ENCODE measurements at regions not wholly inside any gene's neighbourhood (a gene's known extent, or its start where the extent isn't known, plus 50 kb on each side); places are given as distances from the start of the nearest gene placed in this dataset.
A peak's percentile ranks its signal among the peaks of the same experiment; 100 is the strongest.

- Histone ChIP-seq H3K27ac (ENCODE audit: low read length) (no peak overlapping the region), H3K36me3 (ENCODE audit: control insufficient read depth, insufficient read depth, low read length) (no peaks in the 10 kb centered on the region), H3K4me1 (ENCODE audit: control insufficient read depth, insufficient read depth, low read length) (no peaks in the 10 kb centered on the region; the same call in 1 of the 2 replicates), H3K4me3 (ENCODE audit: low read length) (no peak overlapping the region), H3K9me3 (ENCODE audit: control insufficient read depth, insufficient read depth, low read length) (no peaks in the 10 kb centered on the region), H3K27me3 (ENCODE audit: control insufficient read depth, insufficient read depth, low read length) (no peaks in the 10 kb centered on the region)
- DNase-seq (ENCODE audit: low read depth, low spot score) = peak; percentile 25
- WGBS (ENCODE audit: insufficient coverage, insufficient read length) = no CpG with 5 or more reads among the region's 1 CpG
Observed at GRCh38 chrY:15397556-15398280, 873.4 kb downstream of the NLGN4Y start.

GRCh38 chrY:15402451-15402850 is 878.1 kb downstream of the NLGN4Y start:
- no CpG with 5 or more reads among the region's 2 CpGs for WGBS (ENCODE audit: insufficient coverage, insufficient read length)
- no peak for DNase-seq (ENCODE audit: low read depth, low spot score)
- Histone ChIP-seq H3K4me3 (ENCODE audit: low read length) (no peak overlapping the region), H3K36me3 (ENCODE audit: control insufficient read depth, insufficient read depth, low read length) (no peaks in the 10 kb centered on the region), H3K4me1 (ENCODE audit: control insufficient read depth, insufficient read depth, low read length) (no peaks in the 10 kb centered on the region), H3K9me3 (ENCODE audit: control insufficient read depth, insufficient read depth, low read length) (no peaks in the 10 kb centered on the region), H3K27ac (ENCODE audit: low read length) (no peak overlapping the region), H3K27me3 (ENCODE audit: control insufficient read depth, insufficient read depth, low read length) (no peaks in the 10 kb centered on the region)

DNA sequence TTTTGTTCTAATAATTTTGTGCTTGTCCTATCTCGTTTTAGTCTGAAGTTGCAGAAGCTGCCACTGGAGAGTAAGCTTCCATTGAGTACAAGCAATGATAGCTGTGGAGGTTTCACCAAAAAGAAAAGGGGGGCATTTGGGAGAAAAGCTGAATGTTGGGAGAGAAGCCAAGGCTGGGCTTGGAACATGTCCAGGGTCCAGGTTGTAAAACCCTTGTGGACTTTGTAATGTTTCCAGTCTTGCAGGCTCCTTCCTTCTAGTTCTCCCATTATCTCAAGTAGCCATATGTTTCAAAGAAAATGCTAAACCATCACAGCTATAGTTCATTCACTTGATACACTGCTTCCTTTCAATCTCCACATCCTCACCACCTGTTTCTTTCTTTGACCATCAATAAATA is 880.2 kb downstream of the NLGN4Y start:
- no peak overlapping the region for H3K4me3 ChIP-seq (ENCODE audit: low read length)
- no CpG with 5 or more reads among the region's 1 CpG for WGBS (ENCODE audit: insufficient coverage, insufficient read length)
- H3K27ac ChIP-seq (ENCODE audit: low read length) = no peak overlapping the region
- DNase-seq (ENCODE audit: low read depth, low spot score) = no peak
- H3K9me3 ChIP-seq (ENCODE audit: control insufficient read depth, insufficient read depth, low read length) = no peaks in the 10 kb centered on the region
- no peaks in the 10 kb centered on the region for H3K36me3 ChIP-seq (ENCODE audit: control insufficient read depth, insufficient read depth, low read length)
- no peaks in the 10 kb centered on the region for H3K27me3 ChIP-seq (ENCODE audit: control insufficient read depth, insufficient read depth, low read length)
- H3K4me1 ChIP-seq (ENCODE audit: control insufficient read depth, insufficient read depth, low read length) = no peaks in the 10 kb centered on the region

DNA sequence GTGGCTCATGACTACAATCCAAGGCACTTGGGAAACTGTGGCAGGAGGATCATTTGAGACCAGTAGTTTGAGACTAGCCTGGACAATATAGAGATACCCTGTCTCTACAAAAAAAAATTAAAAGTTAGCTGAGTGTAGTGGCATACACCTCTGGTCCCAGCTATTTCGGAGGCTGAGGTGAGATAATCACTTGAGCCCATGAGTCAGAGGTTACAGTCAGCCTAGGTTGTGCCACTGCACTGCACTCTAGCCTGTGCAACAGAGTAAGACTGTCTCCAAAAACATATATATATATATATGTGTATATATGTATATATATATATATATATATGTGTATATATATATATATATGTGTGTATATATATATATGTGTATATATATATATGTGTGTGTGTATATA is 890.8 kb downstream of the NLGN4Y start:
- Histone ChIP-seq H3K27ac (ENCODE audit: low read length) (no peak overlapping the region), H3K9me3 (ENCODE audit: control insufficient read depth, insufficient read depth, low read length) (no peaks in the 10 kb centered on the region), H3K27me3 (ENCODE audit: control insufficient read depth, insufficient read depth, low read length) (no peaks in the 10 kb centered on the region), H3K4me3 (ENCODE audit: low read length) (no peak overlapping the region), H3K36me3 (ENCODE audit: control insufficient read depth, insufficient read depth, low read length) (no peaks in the 10 kb centered on the region), H3K4me1 (ENCODE audit: control insufficient read depth, insufficient read depth, low read length) (no peaks in the 10 kb centered on the region)
- no CpG with 5 or more reads among the region's 1 CpG for WGBS (ENCODE audit: insufficient coverage, insufficient read length)
- no peak for DNase-seq (ENCODE audit: low read depth, low spot score)

DNA sequence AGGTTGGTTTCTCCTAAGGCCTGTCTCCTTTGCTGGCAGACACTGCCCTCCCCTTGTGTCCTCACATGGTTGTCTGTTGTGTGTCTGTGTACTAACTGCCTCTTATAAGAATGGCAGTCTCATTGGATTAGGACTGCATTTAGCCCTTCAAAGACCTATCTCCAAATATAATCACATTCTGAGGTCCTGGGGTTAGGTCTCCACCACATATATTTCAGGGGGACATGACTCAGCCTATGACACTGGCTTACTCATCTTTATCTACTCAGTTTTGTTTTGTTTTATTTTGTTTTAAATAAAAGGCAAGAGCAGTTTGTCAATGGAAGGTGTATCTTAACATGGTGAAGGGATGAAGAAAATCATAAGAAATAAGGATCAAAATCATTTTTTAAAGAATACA is 894.3 kb downstream of the NLGN4Y start:
- no peaks in the 10 kb centered on the region for H3K4me1 ChIP-seq (ENCODE audit: control insufficient read depth, insufficient read depth, low read length)
- no peaks in the 10 kb centered on the region for H3K27me3 ChIP-seq (ENCODE audit: control insufficient read depth, insufficient read depth, low read length)
- no peaks in the 10 kb centered on the region for H3K36me3 ChIP-seq (ENCODE audit: control insufficient read depth, insufficient read depth, low read length)
- H3K9me3 ChIP-seq (ENCODE audit: control insufficient read depth, insufficient read depth, low read length) = no peaks in the 10 kb centered on the region
- no peak overlapping the region for H3K27ac ChIP-seq (ENCODE audit: low read length)
- no peak overlapping the region for H3K4me3 ChIP-seq (ENCODE audit: low read length)
- no peak for DNase-seq (ENCODE audit: low read depth, low spot score)

DNA sequence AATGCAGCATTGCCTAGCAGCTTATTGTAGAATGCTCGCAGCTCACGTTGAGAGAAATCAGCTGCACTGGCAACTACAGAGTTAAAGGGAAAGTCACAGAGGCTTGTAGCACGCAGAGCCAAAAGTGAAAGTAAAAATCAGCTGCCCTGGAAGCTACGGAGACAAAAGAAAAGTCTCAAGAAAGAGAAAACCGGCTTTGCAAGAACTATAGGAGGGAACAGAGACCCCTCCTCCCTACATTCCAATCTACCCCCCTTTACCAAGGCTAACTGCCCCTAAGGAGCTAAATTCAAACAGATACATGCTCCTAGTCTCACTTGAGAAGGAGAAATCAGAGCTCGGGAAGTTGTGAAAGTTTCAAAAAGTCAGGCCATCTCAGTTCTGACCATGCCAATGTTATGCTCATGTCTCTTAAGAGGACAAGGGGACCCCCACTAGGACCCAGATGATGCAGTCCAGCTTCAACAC is 900.4 kb downstream of the NLGN4Y start:
- DNase-seq (ENCODE audit: low read depth, low spot score) = no peak
- Histone ChIP-seq H3K27ac (ENCODE audit: low read length) (no peak overlapping the region), H3K27me3 (ENCODE audit: control insufficient read depth, insufficient read depth, low read length) (no peaks in the 10 kb centered on the region), H3K4me1 (ENCODE audit: control insufficient read depth, insufficient read depth, low read length) (peaks cover 2% of the 10 kb centered on the region; the same call in 1 of the 2 replicates), H3K9me3 (ENCODE audit: control insufficient read depth, insufficient read depth, low read length) (no peaks in the 10 kb centered on the region), H3K4me3 (ENCODE audit: low read length) (no peak overlapping the region), H3K36me3 (ENCODE audit: control insufficient read depth, insufficient read depth, low read length) (no peaks in the 10 kb centered on the region)
- no CpG with 5 or more reads among the region's 6 CpGs for WGBS (ENCODE audit: insufficient coverage, insufficient read length)

- H3K9me3 ChIP-seq (ENCODE audit: control insufficient read depth, insufficient read depth, low read length) = no peaks in the 10 kb centered on the region
- H3K27ac ChIP-seq (ENCODE audit: low read length) = no peak overlapping the region
- no peaks in the 10 kb centered on the region for H3K36me3 ChIP-seq (ENCODE audit: control insufficient read depth, insufficient read depth, low read length)
- H3K4me3 ChIP-seq (ENCODE audit: low read length) = no peak overlapping the region
- H3K4me1 ChIP-seq (ENCODE audit: control insufficient read depth, insufficient read depth, low read length) = no peaks in the 10 kb centered on the region; the same call in 1 of the 2 replicates
- H3K27me3 ChIP-seq (ENCODE audit: control insufficient read depth, insufficient read depth, low read length) = no peaks in the 10 kb centered on the region
- no peak for DNase-seq (ENCODE audit: low read depth, low spot score)
- no CpG with 5 or more reads among the region's 4 CpGs for WGBS (ENCODE audit: insufficient coverage, insufficient read length)
Observed at GRCh38 chrY:15440021-15440695, 915.8 kb downstream of the NLGN4Y start.

- no peak overlapping the region for H3K27ac ChIP-seq (ENCODE audit: low read length)
- H3K27me3 ChIP-seq (ENCODE audit: control insufficient read depth, insufficient read depth, low read length) = no peaks in the 10 kb centered on the region
- no peak for DNase-seq (ENCODE audit: low read depth, low spot score)
- H3K4me1 ChIP-seq (ENCODE audit: control insufficient read depth, insufficient read depth, low read length) = no peaks in the 10 kb centered on the region; the same call in 1 of the 2 replicates
- no peaks in the 10 kb centered on the region for H3K9me3 ChIP-seq (ENCODE audit: control insufficient read depth, insufficient read depth, low read length)
- H3K4me3 ChIP-seq (ENCODE audit: low read length) = no peak overlapping the region
- WGBS (ENCODE audit: insufficient coverage, insufficient read length) = no CpG with 5 or more reads among the region's 8 CpGs
- no peaks in the 10 kb centered on the region for H3K36me3 ChIP-seq (ENCODE audit: control insufficient read depth, insufficient read depth, low read length)
Observed at GRCh38 chrY:15440696-15441408, 916.5 kb downstream of the NLGN4Y start.

DNA sequence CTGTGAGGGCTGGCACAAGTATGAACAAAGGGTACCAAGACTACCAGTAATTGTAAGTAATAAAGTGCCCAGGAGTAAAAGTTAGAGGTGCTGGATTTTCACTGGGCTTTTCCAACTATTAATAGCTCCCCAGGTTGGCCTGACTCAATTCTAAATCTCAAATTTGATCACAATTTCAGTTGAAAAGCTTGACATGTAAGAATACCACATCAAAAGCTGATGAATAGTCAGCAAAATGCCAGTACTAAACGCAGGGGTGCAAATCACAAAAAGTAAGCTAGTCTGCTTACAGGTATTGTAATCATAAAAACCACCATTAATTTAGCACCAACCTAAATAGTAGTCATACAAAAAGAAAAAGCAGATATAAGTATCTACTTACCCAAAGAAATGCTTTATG is 917.5 kb downstream of the NLGN4Y start:
- H3K4me3 ChIP-seq (ENCODE audit: low read length) = no peak overlapping the region
- no peak overlapping the region for H3K27ac ChIP-seq (ENCODE audit: low read length)
- no peak for DNase-seq (ENCODE audit: low read depth, low spot score)
- no peaks in the 10 kb centered on the region for H3K9me3 ChIP-seq (ENCODE audit: control insufficient read depth, insufficient read depth, low read length)
- no peaks in the 10 kb centered on the region; the same call in 1 of the 2 replicates for H3K4me1 ChIP-seq (ENCODE audit: control insufficient read depth, insufficient read depth, low read length)
- H3K36me3 ChIP-seq (ENCODE audit: control insufficient read depth, insufficient read depth, low read length) = no peaks in the 10 kb centered on the region
- H3K27me3 ChIP-seq (ENCODE audit: control insufficient read depth, insufficient read depth, low read length) = no peaks in the 10 kb centered on the region
- WGBS (ENCODE audit: insufficient coverage, insufficient read length) = no CpG with 5 or more reads among the region's 1 CpG

DNA sequence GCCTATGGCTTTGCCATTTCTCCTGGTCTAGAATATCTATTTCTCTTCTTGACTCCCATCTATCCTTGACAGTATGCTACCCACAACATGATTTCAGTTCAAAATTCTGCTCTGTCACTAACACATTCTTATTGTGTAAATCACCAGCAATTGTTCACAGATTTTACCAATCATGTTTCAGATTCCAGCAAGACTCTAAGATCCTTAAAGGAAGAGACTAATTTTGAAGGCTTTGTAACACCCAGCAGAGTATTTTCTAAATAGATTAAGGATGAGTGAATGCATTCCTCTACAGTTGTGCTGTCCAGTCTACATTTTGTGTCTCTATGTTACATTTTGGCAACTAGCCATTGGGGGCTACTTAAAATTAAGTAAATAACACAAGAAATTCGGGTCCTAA is 921.5 kb downstream of the NLGN4Y start:
- Histone ChIP-seq H3K36me3 (ENCODE audit: control insufficient read depth, insufficient read depth, low read length) (no peaks in the 10 kb centered on the region), H3K9me3 (ENCODE audit: control insufficient read depth, insufficient read depth, low read length) (no peaks in the 10 kb centered on the region), H3K4me3 (ENCODE audit: low read length) (no peak overlapping the region), H3K27ac (ENCODE audit: low read length) (no peak overlapping the region), H3K27me3 (ENCODE audit: control insufficient read depth, insufficient read depth, low read length) (no peaks in the 10 kb centered on the region), H3K4me1 (ENCODE audit: control insufficient read depth, insufficient read depth, low read length) (no peaks in the 10 kb centered on the region)
- no peak for DNase-seq (ENCODE audit: low read depth, low spot score)
- no CpG with 5 or more reads among the region's 1 CpG for WGBS (ENCODE audit: insufficient coverage, insufficient read length)

All from iPS DF 6.9 (cell line).